Epithelial cell of esophagus (primary cell): ENCODE measurements at regions not wholly inside any gene's neighbourhood (a gene's known extent, or its start where the extent isn't known, plus 50 kb on each side); places are given as distances from the start of the nearest gene placed in this dataset.

Experiments used
- DNase-seq: peaks from one replicate; pipeline ENCODE4 v3.0.0; 2010; ENCODE audit warnings: low read depth
- H3K4me3 ChIP-seq: 2 replicates; pipeline ENCODE4 v1.5.1; 2011; ENCODE audit warnings: mild to moderate bottlenecking, low read length, control low read depth
- CTCF ChIP-seq: IDR thresholded peaks from 2 replicates; pipeline ENCODE4 v1.5.1; 2011; ENCODE audit warnings: low read depth, mild to moderate bottlenecking, low read length, control low read depth, inconsistent platforms; ENCODE audit not compliant: insufficient read depth; ENCODE audit errors: missing control alignments

GRCh38 chr6:113450061-113450465, 407.1 kb upstream of the MARCKS start:
- no peak for TF ChIP-seq CTCF
- peak; percentile 69 for DNase-seq
- H3K4me3 ChIP-seq: no peak overlapping the region

- no peak for DNase-seq
- no peak overlapping the region for H3K4me3 ChIP-seq
- TF ChIP-seq CTCF: no peak
Observed at GRCh38 chr6:113451049-113451448, 406.1 kb upstream of the MARCKS start.

- no peak overlapping the region for H3K4me3 ChIP-seq
- no peak for TF ChIP-seq CTCF
- no peak for DNase-seq
Observed at GRCh38 chr6:113457198-113457597, 399.9 kb upstream of the MARCKS start.

GRCh38 chr6:113457751-113458150, 399.4 kb upstream of the MARCKS start:
- no peak for TF ChIP-seq CTCF
- no peak for DNase-seq
- H3K4me3 ChIP-seq: no peak overlapping the region

- no peak for DNase-seq
- H3K4me3 ChIP-seq: no peak overlapping the region
- TF ChIP-seq CTCF: no peak
Observed at GRCh38 chr6:113458368-113459010, 398.7 kb upstream of the MARCKS start.

GRCh38 chr6:113461153-113461932, 395.8 kb upstream of the MARCKS start:
- H3K4me3 ChIP-seq: no peak overlapping the region
- no peak for DNase-seq
- TF ChIP-seq CTCF: no peak
